GM12878 (cell line): ENCODE measurements at regions not wholly inside any gene's neighbourhood (a gene's known extent, or its start where the extent isn't known, plus 50 kb on each side); places are given as distances from the start of the nearest gene placed in this dataset.

Experiments
- CTCF ChIP-seq, 3 experiments: IDR thresholded peaks in 2 of 3; conservative IDR thresholded peaks in 1 of 3; 2 replicates each; pipeline ENCODE4 v1.5.1; 2011; ENCODE audit warnings: low read depth in 3 of 3, low read length in 3 of 3, mild to moderate bottlenecking in 3 of 3, control low read depth in 2 of 3, moderate library complexity in 2 of 3, inconsistent platforms in 1 of 3, mixed read lengths in 1 of 3; ENCODE audit not compliant: control insufficient read depth in 2 of 3, insufficient read depth in 1 of 3; ENCODE audit errors: extremely low read depth in 1 of 3
- EZH2 ChIP-seq: IDR thresholded peaks from 2 replicates; pipeline ENCODE4 v1.6.1; 2012; ENCODE audit warnings: low read depth, mild to moderate bottlenecking, control low read depth, inconsistent platforms, low read length, borderline replicate concordance; ENCODE audit not compliant: control insufficient read depth
- POLR2AphosphoS5 ChIP-seq: IDR thresholded peaks from 2 replicates; pipeline ENCODE4 v1.6.1; 2011; ENCODE audit warnings: mild to moderate bottlenecking, low read length, inconsistent platforms
- REST ChIP-seq: IDR thresholded peaks from 2 replicates; pipeline ENCODE4 v1.6.1; 2012; ENCODE audit warnings: mild to moderate bottlenecking, low read depth, low read length
- RFX5 ChIP-seq: IDR thresholded peaks from 2 replicates; pipeline ENCODE4 v1.6.1; 2011; ENCODE audit warnings: low read depth, low read length, improper control_type of control experiment
- TF ChIP-seq, protein P1 (sequence below): fragments of 450-650 bp; formaldehyde crosslinking; IDR thresholded peaks from 2 replicates; pipeline ENCODE4 v1.5.0; 2022; ENCODE audit warnings: mild to moderate bottlenecking, missing genetic modification characterization

DNA sequence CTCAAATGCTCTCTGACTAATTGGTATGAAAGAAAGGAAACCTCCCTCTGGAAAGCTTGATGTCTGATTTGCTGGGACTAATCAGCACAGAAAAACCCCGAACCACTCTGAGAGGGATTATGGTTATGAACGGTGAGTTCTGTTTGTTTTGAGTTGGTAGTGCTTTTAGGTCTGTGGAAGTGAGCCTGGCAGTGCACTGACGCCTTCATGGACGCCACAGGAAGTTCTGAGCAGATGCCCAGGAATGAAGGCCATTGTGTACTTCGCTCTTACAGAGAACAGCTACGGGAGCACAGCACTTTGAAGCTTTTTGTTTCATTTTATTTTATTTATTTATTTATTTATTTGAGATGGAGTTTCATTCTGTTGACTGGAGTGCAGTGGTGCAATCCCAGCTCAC is 754.1 kb downstream of the QKI start:
- no peak for TF ChIP-seq EZH2
- TF ChIP-seq, protein P1, sequence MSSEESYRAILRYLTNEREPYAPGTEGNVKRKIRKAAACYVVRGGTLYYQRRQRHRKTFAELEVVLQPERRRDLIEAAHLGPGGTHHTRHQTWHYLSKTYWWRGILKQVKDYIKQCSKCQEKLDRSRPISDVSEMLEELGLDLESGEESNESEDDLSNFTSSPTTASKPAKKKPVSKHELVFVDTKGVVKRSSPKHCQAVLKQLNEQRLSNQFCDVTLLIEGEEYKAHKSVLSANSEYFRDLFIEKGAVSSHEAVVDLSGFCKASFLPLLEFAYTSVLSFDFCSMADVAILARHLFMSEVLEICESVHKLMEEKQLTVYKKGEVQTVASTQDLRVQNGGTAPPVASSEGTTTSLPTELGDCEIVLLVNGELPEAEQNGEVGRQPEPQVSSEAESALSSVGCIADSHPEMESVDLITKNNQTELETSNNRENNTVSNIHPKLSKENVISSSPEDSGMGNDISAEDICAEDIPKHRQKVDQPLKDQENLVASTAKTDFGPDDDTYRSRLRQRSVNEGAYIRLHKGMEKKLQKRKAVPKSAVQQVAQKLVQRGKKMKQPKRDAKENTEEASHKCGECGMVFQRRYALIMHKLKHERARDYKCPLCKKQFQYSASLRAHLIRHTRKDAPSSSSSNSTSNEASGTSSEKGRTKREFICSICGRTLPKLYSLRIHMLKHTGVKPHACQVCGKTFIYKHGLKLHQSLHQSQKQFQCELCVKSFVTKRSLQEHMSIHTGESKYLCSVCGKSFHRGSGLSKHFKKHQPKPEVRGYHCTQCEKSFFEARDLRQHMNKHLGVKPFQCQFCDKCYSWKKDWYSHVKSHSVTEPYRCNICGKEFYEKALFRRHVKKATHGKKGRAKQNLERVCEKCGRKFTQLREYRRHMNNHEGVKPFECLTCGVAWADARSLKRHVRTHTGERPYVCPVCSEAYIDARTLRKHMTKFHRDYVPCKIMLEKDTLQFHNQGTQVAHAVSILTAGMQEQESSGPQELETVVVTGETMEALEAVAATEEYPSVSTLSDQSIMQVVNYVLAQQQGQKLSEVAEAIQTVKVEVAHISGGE (CRISPR knock-in tag) = no peak
- TF ChIP-seq RFX5 = no peak
- TF ChIP-seq CTCF (IDR thresholded peaks at IDR 0.05 in 2 of 3, conservative IDR thresholded peaks at IDR 0.05 in 1 of 3; ENCODE audit: control insufficient read depth in 2 of 3, extremely low read depth in 1 of 3, insufficient read depth in 1 of 3, low read depth in 3 of 3, low read length in 3 of 3) = no peak
- TF ChIP-seq REST = no peak
- TF ChIP-seq POLR2AphosphoS5 = no peak
